GM18868 (cell line): ENCODE measurements at regions not wholly inside any gene's neighbourhood (a gene's known extent, or its start where the extent isn't known, plus 50 kb on each side); places are given as distances from the start of the nearest gene placed in this dataset.
A peak's percentile ranks its signal among the peaks of the same experiment; 100 is the strongest.
"Not testable (repeated sequence)": the region's sequence is repeated elsewhere in the genome, so short reads cannot be mapped to it uniquely, and the experiment has no call there.

Experiments used
- ATAC-seq: cut with Tn5 transposase; IDR thresholded peaks from one replicate; pipeline ENCODE4 v1.9.1; 2021; ENCODE audit warnings: mild to moderate bottlenecking, moderate library complexity; ENCODE audit not compliant: unreplicated experiment

DNA sequence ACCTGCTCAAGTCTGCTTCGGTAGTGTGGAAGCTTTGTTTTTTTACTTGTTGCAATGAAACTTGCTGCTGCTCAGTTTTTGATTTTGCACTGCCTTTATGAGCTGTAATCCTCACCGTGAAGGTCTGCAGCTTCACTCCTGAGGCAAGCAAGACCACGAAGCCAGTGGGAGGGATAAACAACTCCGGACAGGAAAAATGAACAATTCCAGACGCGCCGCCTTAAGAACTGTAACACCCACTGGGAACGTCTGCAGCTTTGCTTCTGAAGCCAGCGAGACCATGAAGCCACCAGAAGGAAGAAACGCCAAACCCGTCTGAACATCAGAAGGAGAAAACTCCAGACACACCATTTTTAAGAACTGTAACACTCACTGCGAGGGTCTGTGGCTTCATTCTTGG lies 245.7 kb upstream of the REG3G start:
- ATAC-seq = no peak

DNA sequence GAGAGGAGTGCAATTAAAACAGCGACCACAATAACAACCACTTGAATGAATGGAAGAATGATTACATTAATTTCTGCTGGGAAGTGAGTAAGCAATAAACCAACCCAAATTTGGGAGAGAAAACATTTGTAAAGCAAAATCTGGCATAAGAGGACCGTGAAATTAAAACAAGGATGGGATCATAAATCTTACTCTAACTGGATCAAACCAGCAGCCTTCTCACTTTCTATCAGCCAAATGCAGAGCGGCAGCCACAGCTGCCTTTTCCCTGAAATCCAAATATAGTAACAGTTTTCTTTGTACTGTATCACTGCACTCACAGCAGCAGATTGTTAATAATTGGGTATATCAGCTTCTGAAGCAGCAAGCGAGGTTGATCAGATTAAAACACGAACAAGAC lies 245.2 kb upstream of the REG3G start:
- ATAC-seq = no peak

DNA sequence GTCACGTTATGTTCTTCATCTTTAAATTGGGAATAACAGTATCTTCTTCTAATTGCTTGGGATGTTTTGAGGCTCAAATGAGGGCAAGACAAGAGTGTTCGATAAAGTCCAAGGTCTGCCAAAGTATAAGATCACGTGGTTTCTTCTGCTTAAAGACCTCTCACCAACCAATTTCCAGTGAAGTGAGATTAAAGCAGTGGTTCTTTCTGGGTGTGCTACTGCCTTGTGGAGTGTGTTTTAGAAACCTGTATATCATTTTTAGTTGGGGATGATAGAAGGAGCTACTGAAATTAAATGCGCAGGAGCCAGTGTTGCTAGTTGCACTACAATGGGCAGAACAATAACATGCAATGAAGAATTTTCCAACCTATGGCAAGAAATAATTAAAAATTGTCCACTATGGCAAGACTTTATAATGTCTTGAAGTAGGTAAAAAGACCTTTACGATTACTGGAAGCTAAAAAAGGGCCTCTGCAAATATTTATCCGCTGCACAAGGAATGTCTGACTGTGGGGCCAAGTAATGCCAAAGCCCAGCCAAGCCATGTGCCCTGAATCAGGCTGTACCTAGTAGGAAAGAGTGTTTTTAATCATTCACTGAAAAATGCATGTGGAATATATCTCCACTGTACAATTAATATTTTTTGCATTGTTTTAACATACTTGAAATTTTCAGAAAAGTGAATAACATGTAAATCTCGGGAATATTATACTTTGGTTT lies 244.5 kb upstream of the REG3G start:
- no peak for ATAC-seq

DNA sequence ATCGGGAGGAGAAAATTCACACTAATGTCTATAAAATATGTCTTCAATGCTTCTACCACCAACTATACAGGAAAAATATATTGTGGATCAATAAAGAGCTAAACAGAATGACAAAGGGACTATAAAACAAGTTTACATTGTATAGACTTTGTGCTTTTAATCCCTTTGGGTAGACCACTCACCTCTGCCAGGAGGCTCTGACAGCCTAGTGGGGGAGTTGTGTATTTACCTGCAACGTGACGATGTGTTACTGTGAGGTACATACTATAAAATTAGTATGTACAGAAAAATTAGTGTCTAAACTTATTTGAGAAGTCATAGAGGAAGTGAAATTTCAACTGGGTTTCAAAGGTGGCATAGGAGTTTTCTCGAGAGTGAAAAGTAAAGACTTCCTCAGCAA lies 243.3 kb upstream of the REG3G start:
- ATAC-seq = no peak

DNA sequence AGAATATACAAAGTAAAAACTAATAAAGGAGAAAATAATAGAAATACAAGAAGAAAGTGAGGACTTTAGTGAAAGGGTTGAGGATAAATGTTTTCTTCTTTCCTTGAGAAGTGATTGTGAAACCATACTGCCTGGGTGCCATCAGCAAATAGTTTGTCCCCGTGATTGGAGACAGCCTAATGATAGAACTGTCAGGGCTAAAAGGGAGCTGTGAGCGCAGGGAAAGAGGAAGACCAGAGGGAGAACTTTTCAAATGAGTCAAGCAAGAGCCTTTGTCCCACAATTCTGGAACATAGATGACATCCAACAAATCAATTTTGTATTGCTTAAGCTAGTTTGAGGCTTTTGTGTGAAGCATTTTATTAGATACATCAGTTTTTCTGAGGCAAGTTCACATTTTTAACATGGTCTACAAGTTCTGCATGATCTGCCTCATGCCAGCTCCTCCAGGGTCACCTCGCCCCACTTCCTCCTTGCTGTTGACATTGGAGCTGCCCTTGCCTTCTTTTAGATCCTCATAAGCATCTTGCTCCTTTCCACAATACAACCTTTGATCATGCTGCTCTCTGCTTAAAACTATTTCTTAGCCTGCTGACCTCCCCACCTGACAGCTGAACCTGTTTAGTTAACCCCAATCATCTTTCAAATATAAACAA lies 213.4 kb upstream of the REG3G start:
- ATAC-seq = no peak

DNA sequence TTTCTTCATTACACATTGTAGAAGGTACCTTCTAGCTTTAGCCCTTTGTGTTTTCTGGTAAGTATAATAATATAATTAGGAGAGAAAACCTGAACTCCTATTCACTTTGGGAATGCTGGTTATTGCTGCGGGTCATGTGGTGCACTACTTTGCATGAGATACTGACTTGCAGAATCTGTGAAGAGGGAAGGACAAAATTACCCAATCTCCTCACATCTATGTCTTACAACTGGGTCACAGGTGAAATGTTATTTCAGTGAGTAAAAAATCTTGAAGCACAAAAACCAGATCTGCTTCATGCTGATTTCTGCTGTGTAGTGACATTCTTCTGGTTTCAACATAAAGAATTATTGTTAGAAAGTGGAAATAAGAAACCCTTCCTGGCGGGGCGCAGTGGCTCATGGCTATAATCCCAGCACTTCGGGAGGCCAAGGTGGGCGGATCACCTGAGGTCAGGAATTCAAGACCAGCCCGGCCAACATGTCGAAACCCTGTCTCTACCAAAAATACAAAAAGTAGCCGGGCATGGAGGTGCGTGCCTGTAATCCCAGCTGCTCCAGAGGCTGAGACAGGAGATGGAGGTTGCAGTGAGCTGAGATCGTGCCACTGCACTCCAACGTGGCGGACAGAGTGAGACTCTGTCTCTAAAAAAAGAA lies 211.0 kb upstream of the REG3G start:
- ATAC-seq = no peak

DNA sequence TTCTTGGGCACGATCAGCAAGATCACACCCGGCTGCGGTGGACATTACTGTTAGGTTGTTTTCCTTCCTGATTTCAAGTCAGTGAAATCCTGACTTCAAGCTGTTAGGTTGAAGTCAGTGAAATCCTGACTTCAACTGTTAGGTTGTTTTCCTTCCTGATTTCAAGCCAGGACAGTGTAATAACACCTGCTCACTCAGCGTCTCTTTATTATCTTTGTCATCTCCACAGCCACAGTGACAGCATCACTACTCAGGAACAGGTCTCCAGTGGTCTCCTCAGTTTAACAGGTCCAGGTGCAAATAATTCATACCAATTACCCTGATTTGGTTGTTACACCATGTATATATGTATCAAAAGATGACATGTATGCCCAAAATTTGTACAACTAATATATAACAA lies 208.1 kb upstream of the REG3G start:
- ATAC-seq = no peak

DNA sequence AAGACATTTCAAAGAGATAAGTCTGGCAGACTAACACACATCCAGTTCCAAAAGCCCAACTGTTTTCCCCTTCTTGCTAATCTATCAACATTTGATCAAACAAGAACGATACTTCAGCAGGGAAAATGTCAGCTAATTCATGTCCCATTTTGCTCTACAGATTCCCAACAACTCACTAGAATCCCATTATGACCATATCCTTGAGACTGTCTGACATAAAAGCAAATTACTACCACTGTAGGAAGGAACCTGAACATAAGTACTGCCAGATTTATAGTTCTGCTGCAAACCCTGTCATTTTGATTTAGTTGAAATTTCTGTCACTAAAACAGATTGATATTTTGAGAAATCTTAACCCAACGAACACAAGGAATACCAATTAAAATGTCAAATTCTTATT lies 193.0 kb upstream of the REG3G start:
- ATAC-seq = no peak

DNA sequence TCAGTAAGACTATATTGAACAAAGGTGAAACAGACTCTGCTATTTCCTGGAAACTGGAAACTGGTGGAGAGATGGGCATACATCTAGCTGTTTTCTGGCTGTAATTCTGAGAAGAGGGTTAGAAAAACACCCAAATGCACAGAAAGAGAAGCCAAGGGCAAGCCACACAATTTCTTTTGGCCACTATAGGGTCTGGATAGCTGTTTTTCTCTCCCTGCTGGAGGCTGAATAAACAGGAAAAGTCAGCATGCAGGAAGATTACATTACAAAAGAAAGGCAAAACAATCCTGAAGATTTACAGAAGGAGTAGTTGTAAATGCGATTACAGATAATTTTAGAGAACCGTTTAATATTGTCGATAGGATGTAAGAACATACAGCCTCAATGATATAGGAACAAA lies 186.2 kb upstream of the REG3G start:
- ATAC-seq = no peak

DNA sequence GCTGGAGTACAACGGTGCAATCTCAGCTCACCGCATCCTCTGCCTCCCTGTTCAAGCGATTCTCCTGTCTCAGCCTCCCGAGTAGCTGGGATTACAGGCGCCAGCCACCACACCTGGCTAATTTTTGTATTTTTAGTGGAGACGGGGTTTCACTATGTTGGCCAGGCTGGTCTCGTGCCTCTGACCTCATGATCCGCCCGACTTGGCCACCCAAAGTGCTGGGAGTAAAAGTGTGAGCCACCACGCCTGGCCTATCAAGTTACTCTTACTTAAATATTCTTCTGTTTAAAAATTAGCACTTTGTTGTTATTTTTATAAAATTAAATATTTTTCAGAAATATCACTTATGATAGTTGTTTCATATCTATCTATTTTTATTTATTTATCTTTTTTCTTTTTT lies 185.2 kb upstream of the REG3G start:
- ATAC-seq = not testable (repeated sequence)

DNA sequence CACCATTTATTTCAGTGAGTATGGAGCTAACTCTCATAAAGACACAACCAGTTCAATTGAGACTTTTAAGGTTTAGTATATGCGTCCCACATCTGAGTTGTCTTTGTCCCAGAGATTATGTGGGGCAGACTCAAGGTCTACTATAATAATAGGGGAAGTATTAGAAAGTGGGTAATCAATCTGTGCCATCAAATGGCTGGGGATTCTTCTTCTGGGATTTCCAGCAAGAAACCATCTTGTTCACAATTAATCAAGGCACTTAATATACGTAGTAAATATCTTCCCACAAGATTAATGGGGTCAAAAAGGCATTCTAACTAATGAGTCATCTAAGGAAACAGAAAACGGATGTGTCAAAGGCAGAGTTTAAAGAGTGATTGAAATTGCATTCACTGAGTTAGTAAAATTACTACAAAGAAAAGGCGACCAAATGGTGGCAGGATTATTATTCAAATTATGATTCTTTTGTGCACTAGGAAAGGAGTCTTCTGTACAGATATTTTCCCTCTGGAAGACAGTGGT lies 179.8 kb upstream of the REG3G start:
- no peak for ATAC-seq

DNA sequence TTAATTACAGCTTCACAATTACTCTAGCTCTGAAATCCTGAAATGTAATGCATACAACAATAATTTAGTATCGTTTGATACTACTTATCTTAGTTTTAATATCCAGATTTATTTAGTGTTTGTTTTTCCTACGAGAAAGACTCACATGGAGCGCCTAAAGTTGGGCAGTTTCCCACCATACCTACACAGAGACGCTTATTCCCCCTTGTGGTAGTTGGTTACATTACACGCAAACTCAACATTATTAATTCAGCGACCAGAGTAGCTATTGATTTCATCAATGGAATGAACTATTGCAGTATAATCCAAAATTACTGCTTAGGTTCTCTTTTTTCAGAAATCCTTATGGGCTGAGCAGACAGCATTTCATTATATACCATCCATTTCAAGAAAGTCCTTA lies 164.0 kb upstream of the REG3G start:
- ATAC-seq = peak; percentile 71

DNA sequence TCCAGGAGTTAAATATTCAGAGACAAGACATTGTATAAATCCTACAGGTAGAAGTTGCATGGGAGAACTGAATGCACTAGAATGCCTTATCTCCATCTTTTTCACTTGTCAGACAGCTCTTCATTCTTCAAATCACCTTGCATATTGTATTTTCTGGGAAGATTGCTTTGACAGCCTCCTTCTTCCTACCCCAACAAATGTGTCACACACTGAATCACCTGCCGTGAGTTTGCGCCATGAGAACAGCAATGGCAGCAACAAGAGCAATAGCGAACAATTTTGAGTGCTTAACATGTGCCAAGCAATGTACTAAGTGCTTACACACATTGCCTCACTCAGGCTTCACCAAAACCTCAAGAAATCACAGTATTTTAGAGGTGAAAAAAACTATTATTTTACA lies 161.3 kb upstream of the REG3G start:
- no peak for ATAC-seq

DNA sequence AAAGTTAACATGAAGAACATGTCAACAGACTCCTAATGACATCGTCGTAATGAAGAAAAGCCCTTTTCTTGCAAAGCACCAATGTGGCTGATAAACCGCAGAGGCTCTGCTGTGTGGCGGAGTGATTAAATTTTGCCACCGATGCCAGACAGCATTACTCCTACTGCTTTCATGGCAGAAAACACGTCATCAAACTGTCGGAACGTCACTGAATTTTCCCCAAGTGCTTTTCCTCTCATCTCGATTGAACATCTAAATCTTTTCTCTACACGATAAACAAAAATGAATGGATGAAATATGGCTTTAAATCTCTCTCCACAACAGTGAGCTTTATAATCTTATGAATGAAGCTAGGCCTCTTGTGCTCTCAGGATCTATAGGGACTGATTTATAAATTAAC lies 159.8 kb upstream of the REG3G start:
- ATAC-seq = no peak

DNA sequence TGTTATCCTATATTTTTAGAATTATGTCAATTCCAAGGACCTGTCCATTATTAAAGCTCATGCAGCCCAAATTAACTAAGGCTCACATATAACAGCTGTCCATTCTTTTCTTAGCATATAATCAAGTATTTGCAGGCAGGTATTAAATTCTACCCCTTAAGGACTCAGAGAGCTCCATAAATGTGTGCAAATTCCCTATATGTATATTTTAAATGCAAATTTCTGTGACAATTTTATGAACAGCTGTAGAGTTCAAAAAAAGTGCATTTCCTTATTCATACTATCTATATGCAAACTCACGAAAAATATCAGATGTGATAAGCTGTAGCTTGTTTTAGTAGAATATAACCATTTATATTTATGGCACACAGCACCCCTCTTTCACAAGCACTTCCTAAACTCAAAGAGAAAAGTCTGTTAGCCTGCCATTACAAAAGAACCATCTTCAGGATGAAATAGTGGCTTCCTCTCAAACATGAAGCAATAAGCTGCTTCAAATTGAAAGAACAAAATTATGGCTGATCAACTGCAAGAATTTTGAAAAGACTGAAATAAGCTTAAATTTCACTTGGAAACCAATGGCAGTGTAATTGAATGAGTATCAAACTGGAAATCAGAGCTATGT lies 155.0 kb upstream of the REG3G start:
- no peak for ATAC-seq

DNA sequence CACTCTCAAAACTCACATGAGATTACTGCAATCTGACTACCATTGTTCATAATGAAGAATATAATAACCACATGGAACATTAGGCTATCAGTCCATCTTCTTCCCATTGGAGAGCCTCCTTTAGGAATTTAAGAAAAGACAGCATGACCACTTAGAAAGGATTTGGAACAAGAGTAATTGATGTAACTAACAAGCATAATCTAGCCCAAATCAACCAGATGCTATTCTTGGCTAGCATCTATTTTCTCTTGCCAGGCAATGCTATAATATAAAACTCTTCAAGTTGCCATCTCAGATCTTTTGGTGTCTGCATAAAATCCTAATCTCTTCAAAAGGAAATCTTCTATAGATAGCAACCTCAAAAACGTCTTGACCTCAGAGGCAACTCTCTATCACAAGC lies 152.0 kb upstream of the REG3G start:
- no peak for ATAC-seq

DNA sequence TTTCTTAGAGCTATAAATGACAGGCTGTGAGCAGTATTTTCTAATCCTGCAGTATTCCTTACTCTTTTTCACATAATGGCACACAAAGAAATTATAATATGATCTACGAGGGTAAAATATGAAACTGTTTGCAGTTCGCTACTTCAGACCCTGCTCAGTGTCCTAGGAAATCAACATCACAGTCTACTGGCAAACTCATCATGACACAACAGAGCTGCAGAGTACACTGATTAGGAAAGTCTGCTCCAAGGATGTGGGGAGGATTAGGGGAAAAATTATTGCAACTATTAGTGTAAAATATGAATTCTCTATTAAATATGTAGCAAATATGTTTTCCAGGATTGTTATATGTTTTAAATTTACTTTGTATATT lies 149.2 kb upstream of the REG3G start:
- ATAC-seq = no peak

DNA sequence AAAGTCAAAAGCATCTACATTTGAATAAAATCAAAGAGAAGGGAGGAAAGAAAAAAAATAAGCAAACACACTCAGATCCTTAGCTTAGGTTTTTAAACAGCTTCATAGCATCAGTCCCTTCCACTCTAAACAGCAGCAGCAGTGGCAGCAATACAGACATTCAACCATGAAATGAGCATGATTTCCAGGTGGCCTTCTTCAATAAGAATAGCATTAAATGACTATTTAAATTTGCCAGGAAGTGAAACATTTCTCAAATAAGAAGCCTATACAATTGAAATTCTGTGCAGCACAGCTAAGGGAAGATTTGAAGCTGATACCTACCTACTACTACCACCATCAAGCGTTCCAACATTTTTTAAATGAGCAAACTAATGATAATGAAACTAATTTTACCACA lies 138.1 kb upstream of the REG3G start:
- ATAC-seq = no peak

DNA sequence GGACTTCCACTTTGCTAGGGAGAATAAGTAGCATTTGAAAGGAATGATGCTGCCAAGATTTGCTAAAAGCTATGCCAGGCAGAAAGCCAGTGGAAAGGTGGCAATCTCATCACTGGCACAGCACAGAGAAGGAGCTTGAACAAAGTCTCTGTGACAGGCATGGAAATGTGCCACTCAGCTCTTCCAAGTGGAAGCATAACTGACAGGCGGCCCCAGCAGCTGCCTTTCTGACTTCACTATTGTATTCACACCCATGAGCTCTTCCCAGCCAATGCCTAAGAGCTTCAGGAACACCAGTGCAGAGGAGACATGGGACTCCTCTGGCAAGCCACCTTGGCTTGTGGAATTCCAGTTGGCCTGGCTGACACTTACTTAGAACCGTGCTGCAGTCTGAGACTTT lies 134.6 kb upstream of the REG3G start:
- no peak for ATAC-seq

DNA sequence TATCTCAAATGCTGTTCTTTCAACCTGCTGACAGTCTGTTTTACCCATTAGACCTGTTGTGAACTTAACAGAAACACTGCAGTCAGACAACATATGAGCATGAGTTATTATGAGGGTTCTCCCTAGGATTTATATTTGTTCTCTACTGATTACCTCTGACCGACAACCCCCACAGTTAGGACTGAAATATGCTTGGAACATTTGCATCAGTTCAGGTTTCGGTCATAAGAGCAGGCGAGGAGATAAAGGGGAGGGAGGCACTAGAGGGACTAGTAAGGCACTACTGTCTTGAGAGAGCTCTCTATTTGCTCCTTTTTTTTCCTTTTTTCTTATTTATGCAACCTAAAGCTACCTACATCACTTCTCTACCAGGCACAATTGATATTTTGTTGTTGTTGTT lies 133.2 kb upstream of the REG3G start:
- peak; percentile 51 for ATAC-seq

DNA sequence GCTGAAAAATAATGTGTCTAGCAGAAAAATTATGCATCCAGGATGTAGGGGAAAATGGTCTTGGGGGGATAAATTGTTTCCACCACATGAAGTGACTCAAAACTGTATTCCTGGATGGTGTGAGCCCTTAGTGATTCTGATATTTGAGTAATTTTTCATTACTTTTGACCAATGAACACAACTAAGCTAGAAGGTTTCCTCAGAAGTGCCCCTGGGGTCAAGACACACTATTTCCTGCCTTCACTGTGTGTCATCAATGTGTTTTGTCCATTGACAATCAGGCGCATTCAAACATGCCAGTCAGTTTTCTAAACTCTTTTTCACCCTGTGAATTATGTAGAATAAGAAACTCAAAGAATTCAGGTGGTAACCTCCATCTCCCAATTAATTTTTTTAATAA lies 130.5 kb upstream of the REG3G start:
- ATAC-seq = no peak

DNA sequence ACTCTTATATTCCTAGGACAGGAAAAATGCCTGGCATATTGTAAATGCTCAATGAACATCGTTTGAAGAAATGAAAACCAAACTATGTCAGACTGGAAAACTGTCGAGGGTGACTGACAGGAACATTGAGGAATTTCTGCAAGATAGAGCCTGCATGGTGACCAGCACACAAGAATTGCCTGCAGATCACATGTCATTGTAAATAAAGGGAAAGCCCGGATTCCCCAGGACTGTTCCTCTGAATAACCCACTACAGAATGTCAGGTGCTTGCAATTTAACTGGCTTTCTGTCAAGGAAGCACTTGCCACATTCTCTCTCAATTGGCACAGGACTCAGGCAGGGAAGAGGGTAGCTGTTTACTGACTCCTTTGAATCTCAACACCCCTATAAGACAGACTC lies 129.0 kb upstream of the REG3G start:
- no peak for ATAC-seq
